A673 (cell line): ENCODE measurements at regions not wholly inside any gene's neighbourhood (a gene's known extent, or its start where the extent isn't known, plus 50 kb on each side); places are given as distances from the start of the nearest gene placed in this dataset.

Experiments used
- CTCF ChIP-seq: fragments of 300-800, 200-600 bp; sonication (generic); conservative IDR thresholded peaks from 2 replicates; pipeline ENCODE4 v1.5.1; 2017; ENCODE audit warnings: low read depth, mild to moderate bottlenecking, antibody characterized with exemption, low read length, moderate library complexity, mixed read lengths
- EZH2 ChIP-seq: fragments of 200-600 bp; sonication (generic); IDR thresholded peaks from 2 replicates; pipeline ENCODE4 v1.6.1; 2017; ENCODE audit warnings: borderline replicate concordance, low read depth, mild to moderate bottlenecking, mixed read lengths, antibody characterized with exemption, low read length; ENCODE audit not compliant: poor library complexity, severe bottlenecking

DNA sequence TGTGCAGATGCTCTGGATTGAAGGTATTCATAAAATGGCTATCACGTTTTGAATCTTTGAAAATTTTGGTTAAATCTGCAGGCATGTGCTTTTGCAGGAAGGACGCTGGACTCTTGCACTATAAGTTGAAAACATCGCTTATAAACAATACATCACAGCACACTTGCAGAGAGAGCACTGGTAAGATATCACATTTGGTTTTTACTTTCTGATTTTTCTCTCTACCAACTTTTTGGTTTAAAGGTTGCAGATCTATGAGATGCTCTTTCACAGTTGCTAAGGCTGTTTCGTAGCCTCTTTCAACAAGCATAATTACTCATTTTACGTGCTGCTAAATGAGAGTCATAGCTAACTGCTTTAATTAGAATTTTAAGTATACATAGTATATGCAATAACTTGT is 724.4 kb upstream of the ARRDC4 start:
- TF ChIP-seq CTCF = no peak
- TF ChIP-seq EZH2 = no peak
